ENCODE measurements at regions not wholly inside any gene's neighbourhood (a gene's known extent, or its start where the extent isn't known, plus 50 kb on each side); places are given as distances from the start of the nearest gene placed in this dataset.

GRCh38 chr12:107983756-107984472 is 145.2 kb upstream of the WSCD2 start:
- DNase-seq, result no peak

- DNase-seq, result no peak
Measured at GRCh38 chr12:107984973-107985372, 144.1 kb upstream of the WSCD2 start.

GRCh38 chr12:107986183-107986582 is 142.9 kb upstream of the WSCD2 start:
- DNase-seq, result no peak

- peak; percentile 35 for DNase-seq
Measured at GRCh38 chr12:107990325-107990724, 138.8 kb upstream of the WSCD2 start.

GRCh38 chr12:107992029-107992428 is 137.1 kb upstream of the WSCD2 start:
- DNase-seq, result no peak

GRCh38 chr12:107992870-107993451 is 136.1 kb upstream of the WSCD2 start:
- peak; percentile 15 for DNase-seq

- DNase-seq, result no peak
Measured at GRCh38 chr12:107998863-107999262, 130.2 kb upstream of the WSCD2 start.

GRCh38 chr12:108000111-108000510 is 129.0 kb upstream of the WSCD2 start:
- DNase-seq, result peak; percentile 93

GRCh38 chr12:108004319-108004718 is 124.8 kb upstream of the WSCD2 start:
- peak; percentile 63 for DNase-seq

GRCh38 chr12:108008163-108008905 is 120.8 kb upstream of the WSCD2 start:
- no peak for DNase-seq

- DNase-seq, result no peak
Measured at GRCh38 chr12:108009442-108010070, 119.5 kb upstream of the WSCD2 start.

GRCh38 chr12:108016022-108016564 is 113.0 kb upstream of the WSCD2 start:
- no peak for DNase-seq

GRCh38 chr12:108017472-108018057 is 111.5 kb upstream of the WSCD2 start:
- DNase-seq, result no peak

GRCh38 chr12:108019862-108020261 is 109.2 kb upstream of the WSCD2 start:
- DNase-seq, result no peak

- peak; percentile 15 for DNase-seq
Measured at GRCh38 chr12:108021141-108021540, 107.9 kb upstream of the WSCD2 start.

GRCh38 chr12:108021949-108022522 is 107.1 kb upstream of the WSCD2 start:
- DNase-seq, result no peak

GRCh38 chr12:108029051-108029835 is 99.8 kb upstream of the WSCD2 start:
- no peak for DNase-seq

- DNase-seq, result no peak
Measured at GRCh38 chr12:108033090-108033489, 96.0 kb upstream of the WSCD2 start.

GRCh38 chr12:108035372-108035771 is 93.7 kb upstream of the WSCD2 start:
- no peak for DNase-seq

GRCh38 chr12:108037960-108038359 is 91.1 kb upstream of the WSCD2 start:
- DNase-seq, result no peak

- no peak for DNase-seq
Measured at GRCh38 chr12:108039794-108040193, 89.3 kb upstream of the WSCD2 start.

- no peak for DNase-seq
Measured at GRCh38 chr12:108040947-108041346, 88.1 kb upstream of the WSCD2 start.

All from NCI-H1092 treated with DMSO at 0.1 percent for 48 hours (cell line).